ENCODE measurements at regions not wholly inside any gene's neighbourhood (a gene's known extent, or its start where the extent isn't known, plus 50 kb on each side); places are given as distances from the start of the nearest gene placed in this dataset.
"Not testable (repeated sequence)": the region's sequence is repeated elsewhere in the genome, so short reads cannot be mapped to it uniquely, and the experiment has no call there.

DNA sequence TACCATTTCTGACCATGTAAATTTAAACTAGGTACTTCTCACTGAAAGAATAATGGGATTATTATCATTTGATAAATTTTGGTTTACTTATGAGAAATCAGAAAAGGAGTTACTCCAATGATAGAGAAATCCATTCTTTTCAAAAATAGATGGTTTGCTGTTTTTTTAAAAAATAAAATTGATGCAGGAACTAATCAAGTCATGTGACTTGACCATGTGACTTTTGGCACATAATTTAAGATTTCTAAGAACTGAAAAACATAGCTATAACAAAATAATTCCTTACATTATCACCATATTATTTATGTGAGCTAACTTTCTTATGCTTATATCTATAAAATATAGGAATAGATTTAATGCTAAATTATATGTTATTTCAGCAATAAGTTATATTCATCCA lies 247.1 kb upstream of the FIGN start:
- TF ChIP-seq, protein P1, sequence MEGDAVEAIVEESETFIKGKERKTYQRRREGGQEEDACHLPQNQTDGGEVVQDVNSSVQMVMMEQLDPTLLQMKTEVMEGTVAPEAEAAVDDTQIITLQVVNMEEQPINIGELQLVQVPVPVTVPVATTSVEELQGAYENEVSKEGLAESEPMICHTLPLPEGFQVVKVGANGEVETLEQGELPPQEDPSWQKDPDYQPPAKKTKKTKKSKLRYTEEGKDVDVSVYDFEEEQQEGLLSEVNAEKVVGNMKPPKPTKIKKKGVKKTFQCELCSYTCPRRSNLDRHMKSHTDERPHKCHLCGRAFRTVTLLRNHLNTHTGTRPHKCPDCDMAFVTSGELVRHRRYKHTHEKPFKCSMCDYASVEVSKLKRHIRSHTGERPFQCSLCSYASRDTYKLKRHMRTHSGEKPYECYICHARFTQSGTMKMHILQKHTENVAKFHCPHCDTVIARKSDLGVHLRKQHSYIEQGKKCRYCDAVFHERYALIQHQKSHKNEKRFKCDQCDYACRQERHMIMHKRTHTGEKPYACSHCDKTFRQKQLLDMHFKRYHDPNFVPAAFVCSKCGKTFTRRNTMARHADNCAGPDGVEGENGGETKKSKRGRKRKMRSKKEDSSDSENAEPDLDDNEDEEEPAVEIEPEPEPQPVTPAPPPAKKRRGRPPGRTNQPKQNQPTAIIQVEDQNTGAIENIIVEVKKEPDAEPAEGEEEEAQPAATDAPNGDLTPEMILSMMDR (IDR thresholded peaks at IDR 0.05; ENCODE audit: insufficient read depth, low read length, severe bottlenecking), result no peak
- H3K36me3 ChIP-seq (ENCODE audit: control insufficient read depth, insufficient read depth, low read length), result no peaks in the 10 kb centered on the region
- no peak for DNase-seq (ENCODE audit: low read depth)
- no peak for FAIRE-seq
- no peak overlapping the region for H3K4me3 ChIP-seq (ENCODE audit: low read depth, low read length)
- no peaks in the 10 kb centered on the region for H3K27me3 ChIP-seq (ENCODE audit: control insufficient read depth, insufficient read depth, low read length)

DNA sequence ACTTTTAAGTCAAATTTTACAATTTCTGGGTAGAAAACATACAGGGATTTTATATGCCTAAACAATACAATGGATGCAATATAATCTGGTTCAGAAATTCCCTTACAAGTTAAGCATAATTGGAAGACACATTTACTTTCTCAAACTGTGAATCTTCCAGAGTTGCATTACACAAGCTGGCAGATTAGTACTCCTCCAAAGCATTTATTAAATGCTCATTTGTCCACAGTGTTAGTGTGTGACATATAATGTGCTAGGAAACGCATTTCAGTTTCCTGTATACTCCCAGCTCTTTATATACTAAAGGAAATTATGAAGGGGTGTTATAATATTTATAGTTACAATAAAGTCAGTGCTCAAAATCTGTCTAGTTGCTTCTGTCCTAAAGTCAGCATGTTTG lies 239.0 kb upstream of the FIGN start:
- H3K4me3 ChIP-seq (ENCODE audit: low read depth, low read length), result no peak overlapping the region
- H3K27me3 ChIP-seq (ENCODE audit: control insufficient read depth, insufficient read depth, low read length), result no peaks in the 10 kb centered on the region
- TF ChIP-seq, protein P1 (IDR thresholded peaks at IDR 0.05; ENCODE audit: insufficient read depth, low read length, severe bottlenecking), result no peak
- no peak for DNase-seq (ENCODE audit: low read depth)
- no peaks in the 10 kb centered on the region for H3K36me3 ChIP-seq (ENCODE audit: control insufficient read depth, insufficient read depth, low read length)
- no peak for FAIRE-seq

DNA sequence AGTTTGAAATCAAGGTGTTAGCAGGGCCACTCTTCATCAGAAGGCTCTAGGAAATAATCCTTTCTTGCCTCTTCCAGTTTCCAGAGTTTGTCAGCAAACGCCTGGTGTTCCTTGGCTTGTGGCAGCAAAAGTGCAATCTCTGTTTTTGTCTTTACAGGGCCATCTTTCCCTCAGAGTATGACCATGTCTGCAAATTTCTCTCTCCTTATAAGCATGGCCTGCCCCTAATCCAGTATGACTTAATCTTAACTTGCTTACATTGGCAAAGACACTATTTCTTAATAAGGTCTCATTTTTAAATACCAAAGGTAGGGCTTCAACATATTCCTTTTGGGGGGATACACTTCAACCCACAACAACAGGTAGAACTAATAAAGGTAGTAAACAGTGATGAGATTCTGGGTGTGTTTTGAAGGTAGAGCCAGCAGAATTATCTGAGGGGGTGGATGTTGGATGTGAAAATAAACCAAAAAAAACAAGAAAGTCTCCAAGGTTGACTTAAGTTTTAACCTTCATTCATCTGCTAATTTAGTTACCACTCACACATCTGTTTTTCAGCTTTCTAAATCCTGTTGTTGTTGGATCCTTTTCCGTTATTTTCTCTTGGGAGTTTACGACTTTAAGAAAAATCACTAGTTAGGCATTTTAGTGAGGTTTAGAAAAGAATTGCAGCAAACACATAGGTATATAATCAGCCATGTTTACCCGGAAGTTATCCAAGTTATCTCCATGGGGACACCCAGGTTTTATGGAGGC lies 234.4 kb upstream of the FIGN start:
- TF ChIP-seq, protein P1 (IDR thresholded peaks at IDR 0.05; ENCODE audit: insufficient read depth, low read length, severe bottlenecking), result no peak
- Histone ChIP-seq H3K4me3 (ENCODE audit: low read depth, low read length) (no peak overlapping the region), H3K36me3 (ENCODE audit: control insufficient read depth, insufficient read depth, low read length) (no peaks in the 10 kb centered on the region), H3K27me3 (ENCODE audit: control insufficient read depth, insufficient read depth, low read length) (no peaks in the 10 kb centered on the region)
- FAIRE-seq (no peak), DNase-seq (ENCODE audit: low read depth) (no peak)

DNA sequence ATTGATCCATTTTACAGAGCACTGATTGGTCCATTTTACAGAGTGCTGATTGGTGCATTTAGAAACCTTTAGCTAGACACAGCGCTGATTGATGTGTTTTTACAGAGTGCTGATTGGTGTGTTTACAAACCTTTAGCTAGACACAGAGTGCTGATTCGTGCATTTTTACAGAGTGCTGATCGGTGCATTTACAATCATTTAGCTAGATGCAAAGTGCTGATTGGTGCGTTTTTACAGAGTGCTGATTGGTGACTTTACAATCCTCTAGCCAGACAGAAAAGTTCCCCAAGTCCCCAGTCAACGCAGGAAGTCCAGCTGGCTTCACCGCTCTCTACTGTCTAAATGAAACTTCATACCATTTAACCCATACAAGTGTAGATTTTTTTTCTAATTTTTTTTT lies 228.5 kb upstream of the FIGN start:
- H3K27me3 ChIP-seq (ENCODE audit: control insufficient read depth, insufficient read depth, low read length); H3K4me3 ChIP-seq (ENCODE audit: low read depth, low read length); FAIRE-seq; DNase-seq (ENCODE audit: low read depth); H3K36me3 ChIP-seq (ENCODE audit: control insufficient read depth, insufficient read depth, low read length): not testable (repeated sequence)

DNA sequence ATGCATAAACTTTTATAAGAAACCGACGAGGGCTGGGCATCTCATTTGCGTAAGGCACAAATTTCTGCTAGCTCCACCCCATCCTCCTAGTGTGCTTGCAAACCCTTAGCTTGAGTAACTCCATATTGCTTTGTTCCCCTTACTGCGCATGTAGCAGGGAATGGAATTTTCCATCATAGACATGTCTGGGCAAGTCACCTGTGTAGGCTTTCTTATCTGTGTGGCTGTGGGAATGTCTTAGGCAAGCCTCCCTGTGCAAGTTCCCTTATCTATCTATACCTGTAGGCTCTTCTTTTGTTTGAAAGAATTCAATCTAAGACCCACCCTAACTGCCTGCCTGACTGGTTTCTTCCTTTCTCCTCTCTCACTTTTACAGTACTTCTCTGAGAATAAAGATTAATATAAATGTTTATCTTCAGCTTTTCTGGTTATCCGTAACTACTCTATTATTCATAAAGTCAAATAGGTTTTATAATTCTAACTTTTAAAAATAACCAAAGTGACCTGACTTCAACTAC lies 217.6 kb upstream of the FIGN start:
- H3K36me3 ChIP-seq (ENCODE audit: control insufficient read depth, insufficient read depth, low read length), result no peaks in the 10 kb centered on the region
- TF ChIP-seq, protein P1 (IDR thresholded peaks at IDR 0.05; ENCODE audit: insufficient read depth, low read length, severe bottlenecking), result no peak
- H3K4me3 ChIP-seq (ENCODE audit: low read depth, low read length), result no peak overlapping the region
- peak; percentile 81 for DNase-seq (ENCODE audit: low read depth)
- H3K27me3 ChIP-seq (ENCODE audit: control insufficient read depth, insufficient read depth, low read length), result no peaks in the 10 kb centered on the region
- FAIRE-seq, result no peak

DNA sequence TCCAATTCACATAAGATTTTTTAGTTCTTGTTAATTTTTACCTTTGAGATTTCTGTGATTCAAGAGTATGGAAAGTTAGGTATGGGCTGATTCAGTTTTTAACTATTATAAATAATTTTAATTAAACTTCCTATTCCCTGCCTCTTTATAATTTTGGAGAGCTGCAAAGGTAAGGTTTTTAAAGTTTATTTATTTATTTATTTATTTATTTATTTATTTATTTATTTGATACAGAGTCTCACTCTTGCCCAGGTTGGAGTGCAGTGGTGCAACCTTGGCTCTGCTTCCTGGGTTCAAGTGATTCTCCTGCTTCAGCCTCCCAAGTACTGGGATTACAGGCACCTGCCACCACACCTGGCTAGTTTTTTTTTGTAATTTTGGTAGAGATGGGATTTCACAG lies 215.5 kb upstream of the FIGN start:
- Histone ChIP-seq H3K36me3 (ENCODE audit: control insufficient read depth, insufficient read depth, low read length) (no peaks in the 10 kb centered on the region), H3K27me3 (ENCODE audit: control insufficient read depth, insufficient read depth, low read length) (no peaks in the 10 kb centered on the region), H3K4me3 (ENCODE audit: low read depth, low read length) (no peak overlapping the region)
- DNase-seq (ENCODE audit: low read depth) (no peak), FAIRE-seq (no peak)
- TF ChIP-seq, protein P1 (IDR thresholded peaks at IDR 0.05; ENCODE audit: insufficient read depth, low read length, severe bottlenecking), result no peak

Measured in bronchial epithelial cell (primary cell).